ENCODE measurements at regions not wholly inside any gene's neighbourhood (a gene's known extent, or its start where the extent isn't known, plus 50 kb on each side); places are given as distances from the start of the nearest gene placed in this dataset.

- TF ChIP-seq CTCF (IDR thresholded peaks at IDR 0.05): no peak
- no peak for TF ChIP-seq POLR2A (IDR thresholded peaks at IDR 0.05)
Observed at GRCh38 chr13:108377646-108378206, 108.2 kb downstream of the TNFSF13B start.
